ENCODE measurements at regions not wholly inside any gene's neighbourhood (a gene's known extent, or its start where the extent isn't known, plus 50 kb on each side); places are given as distances from the start of the nearest gene placed in this dataset.

DNA sequence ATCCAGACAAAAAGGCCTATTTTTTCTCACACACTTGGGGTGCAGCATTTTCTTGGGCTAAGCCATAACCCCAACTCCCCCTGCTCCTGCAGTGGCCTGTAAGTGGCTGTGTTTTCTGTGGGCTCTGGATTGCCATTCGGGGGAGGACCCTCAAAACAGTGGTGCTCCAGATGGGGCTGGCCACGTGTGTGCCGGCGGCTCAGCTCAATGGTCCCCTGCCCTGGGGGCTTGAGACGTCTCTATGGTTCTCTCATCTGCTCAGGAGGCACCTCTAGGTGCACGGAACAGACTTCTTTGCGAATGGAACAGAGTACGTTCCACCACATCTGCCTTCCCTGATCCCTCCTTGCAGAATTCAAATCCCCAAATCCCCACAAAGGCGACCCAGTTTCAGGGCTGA, 250.0 kb upstream of the SHH start:
- no TSS peak for BruUV-seq (replicated peaks)
- Histone ChIP-seq H3K27ac (ENCODE audit: insufficient read depth, low read depth, low read length) (no peak overlapping the region), H3K9me1 (replicated peaks; ENCODE audit: control insufficient read depth, extremely low read depth, insufficient read depth, low read length) (no peaks in the 10 kb centered on the region), H3K9ac (replicated peaks; ENCODE audit: extremely low read depth, insufficient read depth, low read length) (no peak overlapping the region), H3K36me3 (ENCODE audit: control insufficient read depth in 2 of 2, extremely low read depth in 1 of 2, insufficient read depth in 2 of 2, low read length in 2 of 2) (no peaks in the 10 kb centered on the region), H4K20me1 (replicated peaks; ENCODE audit: control insufficient read depth, extremely low read depth, insufficient read depth, low read length) (no peaks in the 10 kb centered on the region), H3K4me2 (ENCODE audit: insufficient read depth, low read length) (no peak overlapping the region), H3K4me1 (ENCODE audit: control insufficient read depth, extremely low read depth, insufficient read depth, low read length) (no peaks in the 10 kb centered on the region), H3K9me3 (replicated peaks; ENCODE audit: control insufficient read depth, insufficient read depth, low read length) (peaks cover 7% of the 10 kb centered on the region), H3K79me2 (ENCODE audit: control insufficient read depth, insufficient read depth, low read length) (no peaks in the 10 kb centered on the region), H3K4me3 (replicated peaks in 1 of 3; ENCODE audit: insufficient read depth in 1 of 3, low read depth in 1 of 3, low read length in 3 of 3) (no peak overlapping the region), H2AFZ (ENCODE audit: low read depth, low read length) (no peak overlapping the region), H3K27me3 (ENCODE audit: control insufficient read depth in 2 of 2, insufficient read depth in 2 of 2, low read length in 2 of 2) (no peaks in the 10 kb centered on the region)
- DNase-seq (ENCODE audit: low read depth, low spot score) (no peak), FAIRE-seq (no peak)
- CTCF ChIA-PET, result no interaction called here
- dilution Hi-C loops (cut with MboI; ENCODE audit: extremely low pct_ligation_motif_present, low sequenced_read_pairs), result no loop called here
- POLR2A ChIA-PET, result no interaction called here
- TF ChIP-seq FOS (IDR thresholded peaks at IDR 0.05; ENCODE audit: borderline replicate concordance, insufficient read depth, low read length) (no peak), POLR2A (IDR thresholded peaks at IDR 0.05; ENCODE audit: low read depth, low read length) (no peak)
- intact Hi-C loops (cut with micrococcal nuclease), result no loop called here

DNA sequence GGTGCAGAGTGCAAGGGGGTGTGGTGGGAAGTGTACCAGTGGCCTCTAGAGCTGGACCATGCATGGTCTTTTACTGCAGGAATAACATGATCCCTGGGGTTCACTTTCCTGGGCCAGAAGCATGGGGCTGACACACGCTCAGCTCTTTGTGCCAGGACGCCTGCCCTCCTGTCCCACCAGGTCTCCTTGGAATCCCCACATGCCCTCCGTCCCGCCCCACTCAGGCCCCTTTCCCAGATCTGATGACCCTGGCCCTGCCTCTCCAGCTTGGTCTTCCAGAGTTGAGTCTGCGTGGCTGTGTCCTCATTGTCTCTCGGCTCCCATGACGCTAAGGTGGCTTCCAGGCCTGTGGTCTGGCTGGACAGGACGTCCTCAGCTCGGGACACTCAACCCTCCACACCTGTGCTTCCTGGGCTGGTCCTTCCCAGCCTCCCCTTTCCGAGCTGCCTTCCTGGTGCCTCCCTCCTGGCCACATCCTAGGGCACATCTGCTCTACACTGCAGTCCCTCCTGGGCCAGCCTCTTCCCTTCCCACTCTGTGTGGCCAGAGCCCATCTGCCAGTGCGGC, 249.5 kb upstream of the SHH start:
- H3K4me3 ChIP-seq (replicated peaks in 1 of 3; ENCODE audit: insufficient read depth in 1 of 3, low read depth in 1 of 3, low read length in 3 of 3), result no peak overlapping the region
- FAIRE-seq, result no peak
- ChIA-PET POLR2A (no interaction called here), CTCF (no interaction called here)
- no peak overlapping the region for H3K9ac ChIP-seq (replicated peaks; ENCODE audit: extremely low read depth, insufficient read depth, low read length)
- no peaks in the 10 kb centered on the region for H3K79me2 ChIP-seq (ENCODE audit: control insufficient read depth, insufficient read depth, low read length)
- no peaks in the 10 kb centered on the region for H3K36me3 ChIP-seq (ENCODE audit: control insufficient read depth in 2 of 2, extremely low read depth in 1 of 2, insufficient read depth in 2 of 2, low read length in 2 of 2)
- no peak overlapping the region for H3K4me2 ChIP-seq (ENCODE audit: insufficient read depth, low read length)
- BruUV-seq (replicated peaks), result no TSS peak
- no peak overlapping the region for H2AFZ ChIP-seq (ENCODE audit: low read depth, low read length)
- no peaks in the 10 kb centered on the region for H3K9me1 ChIP-seq (replicated peaks; ENCODE audit: control insufficient read depth, extremely low read depth, insufficient read depth, low read length)
- peaks cover 5% of the 10 kb centered on the region for H3K9me3 ChIP-seq (replicated peaks; ENCODE audit: control insufficient read depth, insufficient read depth, low read length)
- intact Hi-C loops (cut with micrococcal nuclease) (no loop called here), dilution Hi-C loops (cut with MboI; ENCODE audit: extremely low pct_ligation_motif_present, low sequenced_read_pairs) (no loop called here)
- no peaks in the 10 kb centered on the region for H4K20me1 ChIP-seq (replicated peaks; ENCODE audit: control insufficient read depth, extremely low read depth, insufficient read depth, low read length)
- H3K27me3 ChIP-seq (ENCODE audit: control insufficient read depth in 2 of 2, insufficient read depth in 2 of 2, low read length in 2 of 2), result no peaks in the 10 kb centered on the region
- no peak overlapping the region for H3K27ac ChIP-seq (ENCODE audit: insufficient read depth, low read depth, low read length)
- TF ChIP-seq, protein P1, sequence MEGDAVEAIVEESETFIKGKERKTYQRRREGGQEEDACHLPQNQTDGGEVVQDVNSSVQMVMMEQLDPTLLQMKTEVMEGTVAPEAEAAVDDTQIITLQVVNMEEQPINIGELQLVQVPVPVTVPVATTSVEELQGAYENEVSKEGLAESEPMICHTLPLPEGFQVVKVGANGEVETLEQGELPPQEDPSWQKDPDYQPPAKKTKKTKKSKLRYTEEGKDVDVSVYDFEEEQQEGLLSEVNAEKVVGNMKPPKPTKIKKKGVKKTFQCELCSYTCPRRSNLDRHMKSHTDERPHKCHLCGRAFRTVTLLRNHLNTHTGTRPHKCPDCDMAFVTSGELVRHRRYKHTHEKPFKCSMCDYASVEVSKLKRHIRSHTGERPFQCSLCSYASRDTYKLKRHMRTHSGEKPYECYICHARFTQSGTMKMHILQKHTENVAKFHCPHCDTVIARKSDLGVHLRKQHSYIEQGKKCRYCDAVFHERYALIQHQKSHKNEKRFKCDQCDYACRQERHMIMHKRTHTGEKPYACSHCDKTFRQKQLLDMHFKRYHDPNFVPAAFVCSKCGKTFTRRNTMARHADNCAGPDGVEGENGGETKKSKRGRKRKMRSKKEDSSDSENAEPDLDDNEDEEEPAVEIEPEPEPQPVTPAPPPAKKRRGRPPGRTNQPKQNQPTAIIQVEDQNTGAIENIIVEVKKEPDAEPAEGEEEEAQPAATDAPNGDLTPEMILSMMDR (IDR thresholded peaks at IDR 0.05; ENCODE audit: extremely low read depth in 1 of 2, insufficient read depth in 1 of 2, low read depth in 1 of 2, low read length in 2 of 2), result no peak
- TF ChIP-seq GATA2 (IDR thresholded peaks at IDR 0.05; ENCODE audit: insufficient read depth, insufficient read length, low read depth, low read length) (no peak), JUN (IDR thresholded peaks at IDR 0.05; ENCODE audit: borderline replicate concordance, insufficient read depth, insufficient read length, low read depth) (no peak), POLR2A (IDR thresholded peaks at IDR 0.05; ENCODE audit: low read depth, low read length) (no peak), FOS (IDR thresholded peaks at IDR 0.05; ENCODE audit: borderline replicate concordance, insufficient read depth, low read length) (no peak), EZH2 (IDR thresholded peaks at IDR 0.05; ENCODE audit: borderline replicate concordance, low read depth, low read length, severe bottlenecking) (no peak), MYC (IDR thresholded peaks at IDR 0.05; ENCODE audit: low read depth, low read length) (no peak), POLR2AphosphoS5 (IDR thresholded peaks at IDR 0.05; ENCODE audit: insufficient read depth, low read depth, low read length) (no peak)
- TF ChIP-seq, protein P2, sequence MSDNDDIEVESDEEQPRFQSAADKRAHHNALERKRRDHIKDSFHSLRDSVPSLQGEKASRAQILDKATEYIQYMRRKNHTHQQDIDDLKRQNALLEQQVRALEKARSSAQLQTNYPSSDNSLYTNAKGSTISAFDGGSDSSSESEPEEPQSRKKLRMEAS (IDR thresholded peaks at IDR 0.05; ENCODE audit: insufficient read depth, insufficient read length), result no peak
- DNase-seq (ENCODE audit: low read depth, low spot score), result no peak
- no peaks in the 10 kb centered on the region for H3K4me1 ChIP-seq (ENCODE audit: control insufficient read depth, extremely low read depth, insufficient read depth, low read length)
